ENCODE measurements at regions not wholly inside any gene's neighbourhood (a gene's known extent, or its start where the extent isn't known, plus 50 kb on each side); places are given as distances from the start of the nearest gene placed in this dataset.

DNA sequence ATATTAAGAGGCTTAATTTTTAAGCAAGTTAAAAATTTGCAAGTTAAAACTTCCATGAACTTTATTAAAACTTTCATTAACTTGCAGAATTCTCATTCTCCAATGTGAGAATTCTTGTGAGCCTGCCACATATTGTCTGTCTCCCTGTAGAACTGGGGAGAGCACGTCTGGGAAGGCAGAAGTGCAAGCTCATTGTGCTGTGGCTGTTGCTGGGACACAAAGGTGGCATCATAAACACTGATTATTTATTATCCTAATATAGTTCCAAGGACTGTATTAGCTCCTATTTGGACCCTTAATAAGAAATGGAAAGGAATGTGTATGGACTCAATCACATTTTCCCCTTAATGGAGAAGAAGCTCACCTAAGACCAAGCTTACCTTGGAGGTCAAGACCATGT is 68.7 kb upstream of the MROH9 start:
- Histone ChIP-seq H3K4me1 (ENCODE audit: control insufficient read depth, insufficient read depth, low read length) (no peaks in the 10 kb centered on the region), H3K4me3 (ENCODE audit: low read depth in 2 of 2, low read length in 2 of 2) (no peak overlapping the region), H3K36me3 (ENCODE audit: control insufficient read depth, insufficient read depth, low read length) (no peaks in the 10 kb centered on the region), H3K27me3 (ENCODE audit: control insufficient read depth, insufficient read depth, low read length) (no peaks in the 10 kb centered on the region), H3K9me3 (ENCODE audit: control insufficient read depth, insufficient read depth, low read depth, low read length) (no peaks in the 10 kb centered on the region), H3K27ac (ENCODE audit: low read length) (no peak overlapping the region)
- TF ChIP-seq SIN3A (IDR thresholded peaks at IDR 0.05; ENCODE audit: borderline replicate concordance, insufficient read depth, low read depth, low read length) = no peak
- TF ChIP-seq, protein P1, sequence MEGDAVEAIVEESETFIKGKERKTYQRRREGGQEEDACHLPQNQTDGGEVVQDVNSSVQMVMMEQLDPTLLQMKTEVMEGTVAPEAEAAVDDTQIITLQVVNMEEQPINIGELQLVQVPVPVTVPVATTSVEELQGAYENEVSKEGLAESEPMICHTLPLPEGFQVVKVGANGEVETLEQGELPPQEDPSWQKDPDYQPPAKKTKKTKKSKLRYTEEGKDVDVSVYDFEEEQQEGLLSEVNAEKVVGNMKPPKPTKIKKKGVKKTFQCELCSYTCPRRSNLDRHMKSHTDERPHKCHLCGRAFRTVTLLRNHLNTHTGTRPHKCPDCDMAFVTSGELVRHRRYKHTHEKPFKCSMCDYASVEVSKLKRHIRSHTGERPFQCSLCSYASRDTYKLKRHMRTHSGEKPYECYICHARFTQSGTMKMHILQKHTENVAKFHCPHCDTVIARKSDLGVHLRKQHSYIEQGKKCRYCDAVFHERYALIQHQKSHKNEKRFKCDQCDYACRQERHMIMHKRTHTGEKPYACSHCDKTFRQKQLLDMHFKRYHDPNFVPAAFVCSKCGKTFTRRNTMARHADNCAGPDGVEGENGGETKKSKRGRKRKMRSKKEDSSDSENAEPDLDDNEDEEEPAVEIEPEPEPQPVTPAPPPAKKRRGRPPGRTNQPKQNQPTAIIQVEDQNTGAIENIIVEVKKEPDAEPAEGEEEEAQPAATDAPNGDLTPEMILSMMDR (IDR thresholded peaks at IDR 0.05) = no peak
- TF ChIP-seq, protein P2, sequence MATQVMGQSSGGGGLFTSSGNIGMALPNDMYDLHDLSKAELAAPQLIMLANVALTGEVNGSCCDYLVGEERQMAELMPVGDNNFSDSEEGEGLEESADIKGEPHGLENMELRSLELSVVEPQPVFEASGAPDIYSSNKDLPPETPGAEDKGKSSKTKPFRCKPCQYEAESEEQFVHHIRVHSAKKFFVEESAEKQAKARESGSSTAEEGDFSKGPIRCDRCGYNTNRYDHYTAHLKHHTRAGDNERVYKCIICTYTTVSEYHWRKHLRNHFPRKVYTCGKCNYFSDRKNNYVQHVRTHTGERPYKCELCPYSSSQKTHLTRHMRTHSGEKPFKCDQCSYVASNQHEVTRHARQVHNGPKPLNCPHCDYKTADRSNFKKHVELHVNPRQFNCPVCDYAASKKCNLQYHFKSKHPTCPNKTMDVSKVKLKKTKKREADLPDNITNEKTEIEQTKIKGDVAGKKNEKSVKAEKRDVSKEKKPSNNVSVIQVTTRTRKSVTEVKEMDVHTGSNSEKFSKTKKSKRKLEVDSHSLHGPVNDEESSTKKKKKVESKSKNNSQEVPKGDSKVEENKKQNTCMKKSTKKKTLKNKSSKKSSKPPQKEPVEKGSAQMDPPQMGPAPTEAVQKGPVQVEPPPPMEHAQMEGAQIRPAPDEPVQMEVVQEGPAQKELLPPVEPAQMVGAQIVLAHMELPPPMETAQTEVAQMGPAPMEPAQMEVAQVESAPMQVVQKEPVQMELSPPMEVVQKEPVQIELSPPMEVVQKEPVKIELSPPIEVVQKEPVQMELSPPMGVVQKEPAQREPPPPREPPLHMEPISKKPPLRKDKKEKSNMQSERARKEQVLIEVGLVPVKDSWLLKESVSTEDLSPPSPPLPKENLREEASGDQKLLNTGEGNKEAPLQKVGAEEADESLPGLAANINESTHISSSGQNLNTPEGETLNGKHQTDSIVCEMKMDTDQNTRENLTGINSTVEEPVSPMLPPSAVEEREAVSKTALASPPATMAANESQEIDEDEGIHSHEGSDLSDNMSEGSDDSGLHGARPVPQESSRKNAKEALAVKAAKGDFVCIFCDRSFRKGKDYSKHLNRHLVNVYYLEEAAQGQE (IDR thresholded peaks at IDR 0.05; ENCODE audit: insufficient read depth in 1 of 2, low read depth in 2 of 2, low read length in 1 of 2) = no peak
- no peak for TF ChIP-seq TCF7L2 (IDR thresholded peaks at IDR 0.05; ENCODE audit: low read depth, low read length)
- no peak for TF ChIP-seq POLR2AphosphoS5 (IDR thresholded peaks at IDR 0.05; ENCODE audit: low read depth, low read length)
- intact Hi-C loops (cut with micrococcal nuclease; ENCODE audit: unreplicated experiment) = no loop called here
- in situ Hi-C loops (cut with HindIII; ENCODE audit: low pct_unique_long_range_greater_than_20kb, low sequenced_read_pairs) = no loop called here
- BruUV-seq (replicated peaks) = no TSS peak
- ATAC-seq (no peak), DNase-seq (ENCODE audit: low read depth, low spot score) (no peak)
- ChIA-PET POLR2A (no interaction called here), CTCF (no interaction called here)

DNA sequence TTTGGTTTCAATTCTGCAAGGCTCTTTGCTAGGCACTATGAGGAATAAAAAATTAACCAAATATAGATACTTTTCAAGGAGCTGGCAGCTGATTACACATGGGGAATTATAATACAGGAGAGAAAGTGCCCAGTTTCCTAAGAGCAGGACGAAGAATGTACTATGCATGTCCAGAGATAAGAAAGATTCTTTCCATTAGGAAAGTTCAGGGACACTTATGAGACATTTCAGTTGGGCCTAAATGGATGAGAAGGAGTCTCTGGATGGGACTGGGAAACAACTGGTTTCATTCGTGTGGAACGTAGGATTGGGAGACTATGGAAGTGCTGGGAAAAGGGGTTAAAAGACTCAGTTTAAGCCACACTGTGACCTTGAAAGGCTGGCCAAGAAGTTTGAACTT is 63.5 kb upstream of the MROH9 start:
- CTCF ChIA-PET = no interaction called here
- in situ Hi-C loops (cut with HindIII; ENCODE audit: low pct_unique_long_range_greater_than_20kb, low sequenced_read_pairs) = no loop called here
- TF ChIP-seq TCF7L2 (IDR thresholded peaks at IDR 0.05; ENCODE audit: low read depth, low read length) (no peak), POLR2AphosphoS5 (IDR thresholded peaks at IDR 0.05; ENCODE audit: low read depth, low read length) (no peak), SIN3A (IDR thresholded peaks at IDR 0.05; ENCODE audit: borderline replicate concordance, insufficient read depth, low read depth, low read length) (no peak)
- TF ChIP-seq, protein P1 (IDR thresholded peaks at IDR 0.05) = no peak
- TF ChIP-seq, protein P2 (IDR thresholded peaks at IDR 0.05; ENCODE audit: insufficient read depth in 1 of 2, low read depth in 2 of 2, low read length in 1 of 2) = no peak
- Histone ChIP-seq H3K4me3 (ENCODE audit: low read depth in 2 of 2, low read length in 2 of 2) (no peak overlapping the region), H3K4me1 (ENCODE audit: control insufficient read depth, insufficient read depth, low read length) (no peaks in the 10 kb centered on the region), H3K27me3 (ENCODE audit: control insufficient read depth, insufficient read depth, low read length) (no peaks in the 10 kb centered on the region), H3K9me3 (ENCODE audit: control insufficient read depth, insufficient read depth, low read depth, low read length) (no peaks in the 10 kb centered on the region), H3K27ac (ENCODE audit: low read length) (no peak overlapping the region), H3K36me3 (ENCODE audit: control insufficient read depth, insufficient read depth, low read length) (no peaks in the 10 kb centered on the region)
- POLR2A ChIA-PET = no interaction called here
- ATAC-seq (no peak), DNase-seq (ENCODE audit: low read depth, low spot score) (no peak)
- BruUV-seq (replicated peaks) = no TSS peak
- intact Hi-C loops (cut with micrococcal nuclease; ENCODE audit: unreplicated experiment) = no loop called here
